ENCODE measurements at regions not wholly inside any gene's neighbourhood (a gene's known extent, or its start where the extent isn't known, plus 50 kb on each side); places are given as distances from the start of the nearest gene placed in this dataset.
"Not testable (repeated sequence)": the region's sequence is repeated elsewhere in the genome, so short reads cannot be mapped to it uniquely, and the experiment has no call there.

GRCh38 chr1:157330177-157330576 lies 192.0 kb upstream of the ETV3 start:
- not testable (repeated sequence) for TF ChIP-seq MXD4 (CRISPR knock-in tag; IDR thresholded peaks at IDR 0.05; ENCODE audit: borderline replicate concordance); CREB1 (CRISPR knock-in tag; IDR thresholded peaks at IDR 0.05); CTCF (IDR thresholded peaks at IDR 0.05); E2F1 (CRISPR knock-in tag; IDR thresholded peaks at IDR 0.05)

All from WTC11 (cell line).